ENCODE measurements at regions not wholly inside any gene's neighbourhood (a gene's known extent, or its start where the extent isn't known, plus 50 kb on each side); places are given as distances from the start of the nearest gene placed in this dataset.

- Histone ChIP-seq H3K9ac (ENCODE audit: low read depth in 2 of 2, low read length in 2 of 2) (no peak overlapping the region), H3K36me3 (no peaks in the 10 kb centered on the region), H3K4me1 (no peaks in the 10 kb centered on the region), H3K27me3 (no peaks in the 10 kb centered on the region), H3K9me3 (no peaks in the 10 kb centered on the region), H3K4me3 (no peak overlapping the region), H3K27ac (no peak overlapping the region)
- intact Hi-C loops (cut with DNase I) = no loop called here
- DNase-seq = no peak
- TF ChIP-seq CTCF (IDR thresholded peaks at IDR 0.05) = no peak
Measured at GRCh38 chr12:66879409-66879808, 200.5 kb upstream of the GRIP1 start.

GRCh38 chr12:66881386-66881785 lies 202.5 kb upstream of the GRIP1 start:
- intact Hi-C loops (cut with DNase I) = no loop called here
- H3K27ac ChIP-seq = no peak overlapping the region
- no peaks in the 10 kb centered on the region for H3K27me3 ChIP-seq
- H3K9me3 ChIP-seq = no peaks in the 10 kb centered on the region
- no peaks in the 10 kb centered on the region for H3K4me1 ChIP-seq
- TF ChIP-seq CTCF (IDR thresholded peaks at IDR 0.05) = no peak
- no peaks in the 10 kb centered on the region for H3K36me3 ChIP-seq
- no peak overlapping the region for H3K9ac ChIP-seq (ENCODE audit: low read depth in 2 of 2, low read length in 2 of 2)
- DNase-seq = no peak
- no peak overlapping the region for H3K4me3 ChIP-seq

DNA sequence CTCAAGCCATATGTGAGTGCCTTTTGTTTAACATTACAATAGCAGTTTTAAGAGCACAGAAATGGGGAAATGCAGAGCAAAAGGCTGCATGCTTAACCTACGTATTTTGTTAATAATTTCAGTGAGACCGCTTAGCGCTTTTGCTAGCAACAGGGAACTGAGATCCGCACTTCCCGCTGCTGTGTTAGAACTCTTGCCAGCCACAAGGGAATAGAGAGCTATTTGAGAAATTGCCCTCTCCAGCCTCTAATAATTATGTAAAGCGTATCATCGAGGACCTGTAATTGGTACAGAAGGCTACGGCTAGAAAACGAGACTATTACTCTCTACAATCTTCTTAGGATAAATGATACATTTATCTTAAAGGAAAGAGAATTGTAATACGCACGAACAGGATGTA lies 205.2 kb upstream of the GRIP1 start:
- H3K27ac ChIP-seq = no peak overlapping the region
- no peaks in the 10 kb centered on the region for H3K27me3 ChIP-seq
- H3K4me1 ChIP-seq = no peaks in the 10 kb centered on the region

GRCh38 chr12:66885115-66885875 lies 206.4 kb upstream of the GRIP1 start:
- intact Hi-C loops (cut with DNase I) = no loop called here
- no peak for TF ChIP-seq CTCF (IDR thresholded peaks at IDR 0.05)
- Histone ChIP-seq H3K9ac (ENCODE audit: low read depth in 2 of 2, low read length in 2 of 2) (no peak overlapping the region), H3K9me3 (no peaks in the 10 kb centered on the region), H3K4me1 (no peaks in the 10 kb centered on the region), H3K36me3 (no peaks in the 10 kb centered on the region), H3K27me3 (no peaks in the 10 kb centered on the region), H3K4me3 (no peak overlapping the region), H3K27ac (no peak overlapping the region)
- no peak for DNase-seq

More for the DNA sequence above, 205.2 kb upstream of the GRIP1 start:
- Histone ChIP-seq H3K4me3 (no peak overlapping the region), H3K9ac (ENCODE audit: low read depth in 2 of 2, low read length in 2 of 2) (no peak overlapping the region), H3K36me3 (no peaks in the 10 kb centered on the region), H3K9me3 (no peaks in the 10 kb centered on the region)
- no peak for TF ChIP-seq CTCF (IDR thresholded peaks at IDR 0.05)
- no peak for DNase-seq
- intact Hi-C loops (cut with DNase I) = no loop called here

- H3K27ac ChIP-seq = no peak overlapping the region
- intact Hi-C loops (cut with DNase I) = no loop called here
- H3K4me1 ChIP-seq = no peaks in the 10 kb centered on the region
- no peaks in the 10 kb centered on the region for H3K36me3 ChIP-seq
- no peak overlapping the region for H3K9ac ChIP-seq (ENCODE audit: low read depth in 2 of 2, low read length in 2 of 2)
- H3K9me3 ChIP-seq = no peaks in the 10 kb centered on the region
- no peaks in the 10 kb centered on the region for H3K27me3 ChIP-seq
- no peak for TF ChIP-seq CTCF (IDR thresholded peaks at IDR 0.05)
- H3K4me3 ChIP-seq = no peak overlapping the region
- no peak for DNase-seq
Measured at GRCh38 chr12:66896797-66897196, 217.9 kb upstream of the GRIP1 start.
